ENCODE measurements at regions not wholly inside any gene's neighbourhood (a gene's known extent, or its start where the extent isn't known, plus 50 kb on each side); places are given as distances from the start of the nearest gene placed in this dataset.

DNA sequence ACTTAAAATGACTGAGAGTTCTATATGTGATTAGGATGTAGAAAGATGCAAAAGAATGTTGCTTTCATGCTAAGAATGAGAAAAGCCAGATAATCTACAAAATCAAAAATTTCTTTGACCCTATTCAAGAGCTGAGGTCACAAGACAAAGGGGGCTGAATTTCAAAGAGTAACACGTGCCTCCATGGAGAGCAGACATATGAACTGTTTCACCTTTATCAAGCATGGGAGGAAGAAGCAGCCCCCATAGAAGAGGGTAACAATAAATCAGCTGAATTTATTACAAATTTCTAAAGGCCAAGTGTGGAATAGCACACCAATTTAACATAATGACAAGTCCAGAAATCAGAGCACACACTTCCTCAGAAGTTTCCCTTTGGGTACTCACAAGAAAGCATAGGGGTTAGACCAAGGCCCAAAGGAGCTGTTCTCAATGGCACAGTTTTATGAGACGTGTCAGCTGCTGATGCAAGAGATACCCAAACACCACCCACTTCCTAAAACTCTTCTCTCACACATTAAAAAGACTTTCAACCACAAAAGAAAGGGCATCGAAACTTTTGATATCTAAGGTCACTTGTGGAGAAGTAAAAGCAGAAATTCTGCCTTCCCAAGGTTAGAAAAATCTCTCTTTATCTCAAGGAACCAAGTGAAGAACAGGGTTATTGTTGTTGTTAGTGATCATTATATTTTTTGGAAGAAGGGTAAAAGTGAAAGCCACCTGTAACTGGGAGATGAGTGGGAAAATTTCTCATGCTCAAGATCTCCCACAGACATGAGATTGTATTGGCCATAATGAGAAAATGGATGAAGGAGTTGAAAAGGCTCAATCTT lies 950.1 kb downstream of the TRIB2 start:
- TF ChIP-seq KDM1A (IDR thresholded peaks at IDR 0.05; ENCODE audit: borderline replicate concordance, low read length) (no peak), SIX5 (IDR thresholded peaks at IDR 0.05; ENCODE audit: low read depth, low read length) (no peak)

All from H1 (cell line).